ENCODE measurements at regions not wholly inside any gene's neighbourhood (a gene's known extent, or its start where the extent isn't known, plus 50 kb on each side); places are given as distances from the start of the nearest gene placed in this dataset.

DNA sequence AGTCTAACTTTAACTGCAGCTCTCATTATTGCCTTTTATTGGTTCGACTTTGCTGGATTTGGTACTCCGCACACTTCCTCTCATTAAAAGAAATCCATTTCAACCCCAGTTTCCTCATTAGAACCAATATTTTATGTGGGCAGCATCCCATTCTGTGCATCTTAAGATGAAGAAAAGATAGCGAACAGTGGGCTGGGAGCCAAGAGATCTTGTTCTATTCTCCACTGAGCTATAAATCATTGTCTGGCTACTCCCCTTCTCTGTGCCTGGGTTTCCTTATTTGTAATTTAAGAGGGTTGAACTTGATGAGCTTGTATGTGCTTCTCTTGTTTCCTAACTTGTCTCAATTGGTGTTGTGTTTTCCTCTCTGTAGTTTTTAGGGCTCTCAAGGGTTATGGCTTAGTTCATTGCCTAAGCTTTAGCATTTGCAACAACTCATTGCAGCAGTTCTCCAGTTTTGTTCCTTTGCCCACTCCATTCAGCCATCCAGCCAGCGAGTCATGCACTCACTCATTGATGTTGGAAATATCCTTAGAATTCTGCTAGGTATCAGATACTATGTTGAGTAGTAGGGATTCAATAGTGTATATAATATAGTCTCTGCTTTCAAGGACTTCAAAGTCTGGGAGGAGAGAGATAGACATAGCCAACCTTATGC, 273.3 kb upstream of the TNC start:
- no peak for ATAC-seq (ENCODE audit: low FRiP score in 2 of 2)

DNA sequence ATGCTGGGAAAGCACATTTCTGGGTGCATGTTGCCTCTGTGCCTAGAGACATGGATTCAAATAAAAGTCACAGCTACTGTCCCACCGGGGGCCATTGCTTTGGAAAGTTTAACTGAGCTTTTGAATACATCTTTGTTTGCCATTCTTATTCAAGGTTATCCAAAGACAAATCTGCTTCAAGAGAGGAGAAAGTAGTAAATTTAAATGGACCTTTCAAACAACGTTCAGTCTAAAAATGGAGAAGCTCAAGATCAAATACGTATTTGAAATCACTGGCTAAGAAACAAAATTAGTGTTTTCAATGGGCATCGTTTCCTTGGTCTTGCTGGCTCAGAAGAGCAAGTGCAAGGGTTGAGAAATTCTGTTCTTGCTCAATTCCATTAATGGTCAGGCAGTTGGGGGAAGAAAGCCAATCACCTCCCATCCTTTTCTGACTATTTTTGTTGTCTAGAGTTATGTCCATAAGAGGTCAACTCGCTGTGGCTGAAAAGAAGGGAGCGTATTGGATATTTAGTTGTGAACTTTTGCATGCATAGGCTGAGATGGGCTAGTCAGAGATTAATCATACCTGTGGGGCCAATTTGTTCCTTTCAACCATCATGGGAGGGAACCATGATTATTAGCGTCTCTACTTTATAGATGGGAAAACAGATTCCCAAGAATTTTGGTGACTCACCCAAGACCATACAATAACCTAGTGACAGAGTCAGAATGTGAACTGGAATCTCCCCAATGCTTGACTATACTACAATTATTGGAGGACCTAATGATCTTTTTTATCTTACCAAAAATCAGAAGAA, 276.2 kb upstream of the TNC start:
- no peaks in the 10 kb centered on the region for H3K36me3 ChIP-seq
- TF ChIP-seq POLR2A (IDR thresholded peaks at IDR 0.05), result no peak
- WGBS, 2 donors, result 80 to 83% methylated on average over 7 of the region's 7 CpGs
- H3K27me3 ChIP-seq, result no peaks in the 10 kb centered on the region
- DNase-seq (no peak), ATAC-seq (ENCODE audit: low FRiP score in 2 of 2) (no peak)
- no peak overlapping the region for H3K27ac ChIP-seq
- H3K9me3 ChIP-seq, result no peaks in the 10 kb centered on the region
- peaks cover 0 to 8% (median 2%) of the 10 kb centered on the region in 4 donors for H3K4me1 ChIP-seq
- no peak overlapping the region for H3K4me3 ChIP-seq

More for the DNA sequence above, 273.3 kb upstream of the TNC start:
- H3K4me1 ChIP-seq, result peaks cover 0 to 8% (median 0%) of the 10 kb centered on the region in 4 donors
- no peaks in the 10 kb centered on the region for H3K27me3 ChIP-seq
- 75% methylated on average over 4 of the region's 4 CpGs for whole genome bisulfite sequencing, 2 donors
- H3K36me3 ChIP-seq, result no peaks in the 10 kb centered on the region
- no peaks in the 10 kb centered on the region for H3K9me3 ChIP-seq
- H3K27ac ChIP-seq, result no peak overlapping the region
- TF ChIP-seq POLR2AphosphoS5 (IDR thresholded peaks at IDR 0.05), result no peak
- TF ChIP-seq EP300 (IDR thresholded peaks at IDR 0.05), result no peak
- TF ChIP-seq POLR2A (IDR thresholded peaks at IDR 0.05), result no peak
- TF ChIP-seq, protein P1, sequence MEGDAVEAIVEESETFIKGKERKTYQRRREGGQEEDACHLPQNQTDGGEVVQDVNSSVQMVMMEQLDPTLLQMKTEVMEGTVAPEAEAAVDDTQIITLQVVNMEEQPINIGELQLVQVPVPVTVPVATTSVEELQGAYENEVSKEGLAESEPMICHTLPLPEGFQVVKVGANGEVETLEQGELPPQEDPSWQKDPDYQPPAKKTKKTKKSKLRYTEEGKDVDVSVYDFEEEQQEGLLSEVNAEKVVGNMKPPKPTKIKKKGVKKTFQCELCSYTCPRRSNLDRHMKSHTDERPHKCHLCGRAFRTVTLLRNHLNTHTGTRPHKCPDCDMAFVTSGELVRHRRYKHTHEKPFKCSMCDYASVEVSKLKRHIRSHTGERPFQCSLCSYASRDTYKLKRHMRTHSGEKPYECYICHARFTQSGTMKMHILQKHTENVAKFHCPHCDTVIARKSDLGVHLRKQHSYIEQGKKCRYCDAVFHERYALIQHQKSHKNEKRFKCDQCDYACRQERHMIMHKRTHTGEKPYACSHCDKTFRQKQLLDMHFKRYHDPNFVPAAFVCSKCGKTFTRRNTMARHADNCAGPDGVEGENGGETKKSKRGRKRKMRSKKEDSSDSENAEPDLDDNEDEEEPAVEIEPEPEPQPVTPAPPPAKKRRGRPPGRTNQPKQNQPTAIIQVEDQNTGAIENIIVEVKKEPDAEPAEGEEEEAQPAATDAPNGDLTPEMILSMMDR (IDR thresholded peaks at IDR 0.05), result no peak
- no peak overlapping the region for H3K4me3 ChIP-seq
- no peak for DNase-seq

DNA sequence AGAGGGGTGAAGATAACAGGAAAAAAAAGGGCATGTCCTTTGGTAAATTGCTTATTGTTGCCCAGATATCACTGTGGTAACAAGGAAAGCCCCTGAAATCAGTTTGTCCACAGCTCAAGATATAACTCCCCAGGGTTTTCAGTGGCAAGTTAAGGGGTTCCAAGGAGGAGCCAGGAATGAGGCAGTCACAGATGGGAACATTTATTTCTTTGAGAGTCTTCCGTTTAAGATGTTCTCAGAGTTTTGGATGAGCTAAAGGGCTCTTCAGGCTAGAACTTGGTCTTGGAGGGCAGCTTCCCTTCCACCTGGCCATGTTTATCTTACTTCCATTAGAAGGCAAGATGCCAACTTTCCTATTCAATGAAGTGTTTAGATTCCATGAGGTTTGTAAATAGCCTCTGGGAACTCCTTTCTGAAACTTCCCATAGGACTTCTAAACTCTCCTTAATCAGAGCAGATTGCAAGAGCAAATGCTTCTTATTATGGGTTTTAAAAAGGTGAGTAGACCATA, 277.6 kb upstream of the TNC start:
- Histone ChIP-seq H3K4me1 (peaks cover 0 to 8% (median 2%) of the 10 kb centered on the region in 4 donors), H3K27me3 (no peaks in the 10 kb centered on the region), H3K4me3 (no peak overlapping the region), H3K27ac (no peak overlapping the region), H3K9me3 (no peaks in the 10 kb centered on the region), H3K36me3 (no peaks in the 10 kb centered on the region)
- TF ChIP-seq, protein P1 (IDR thresholded peaks at IDR 0.05), result no peak
- TF ChIP-seq POLR2A (IDR thresholded peaks at IDR 0.05), result no peak
- TF ChIP-seq POLR2AphosphoS5 (IDR thresholded peaks at IDR 0.05), result no peak
- TF ChIP-seq EP300 (IDR thresholded peaks at IDR 0.05), result no peak
- WGBS, 2 donors, result 33 to 38% methylated on average over 1 of the region's 1 CpG
- DNase-seq (no peak), ATAC-seq (ENCODE audit: low FRiP score in 2 of 2) (no peak)

DNA sequence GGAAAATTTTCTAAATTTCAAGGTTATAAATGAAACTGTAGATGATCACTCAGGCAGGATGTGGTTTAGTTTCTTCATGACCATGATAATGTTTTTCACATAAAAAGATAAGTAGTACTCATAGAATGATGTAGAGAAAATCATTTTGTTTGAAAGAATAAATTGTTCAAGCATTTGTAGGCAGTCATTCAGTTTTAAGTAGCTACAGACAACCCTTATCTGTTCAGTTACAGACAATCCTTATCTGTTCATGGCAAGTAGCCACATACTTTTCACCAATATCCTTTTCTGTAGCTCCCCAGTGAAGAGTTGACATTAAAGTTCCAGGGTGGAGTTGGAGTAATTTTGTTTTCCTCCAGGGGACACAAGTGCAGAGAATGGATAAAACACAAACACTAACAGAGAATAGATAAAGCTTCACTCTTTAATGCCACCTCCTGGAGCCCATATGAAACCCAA, 278.1 kb upstream of the TNC start:
- ATAC-seq (ENCODE audit: low FRiP score in 2 of 2), result no peak
- TF ChIP-seq EP300 (IDR thresholded peaks at IDR 0.05) (no peak), POLR2AphosphoS5 (IDR thresholded peaks at IDR 0.05) (no peak), POLR2A (IDR thresholded peaks at IDR 0.05) (no peak)
- TF ChIP-seq, protein P1 (IDR thresholded peaks at IDR 0.05), result no peak

DNA sequence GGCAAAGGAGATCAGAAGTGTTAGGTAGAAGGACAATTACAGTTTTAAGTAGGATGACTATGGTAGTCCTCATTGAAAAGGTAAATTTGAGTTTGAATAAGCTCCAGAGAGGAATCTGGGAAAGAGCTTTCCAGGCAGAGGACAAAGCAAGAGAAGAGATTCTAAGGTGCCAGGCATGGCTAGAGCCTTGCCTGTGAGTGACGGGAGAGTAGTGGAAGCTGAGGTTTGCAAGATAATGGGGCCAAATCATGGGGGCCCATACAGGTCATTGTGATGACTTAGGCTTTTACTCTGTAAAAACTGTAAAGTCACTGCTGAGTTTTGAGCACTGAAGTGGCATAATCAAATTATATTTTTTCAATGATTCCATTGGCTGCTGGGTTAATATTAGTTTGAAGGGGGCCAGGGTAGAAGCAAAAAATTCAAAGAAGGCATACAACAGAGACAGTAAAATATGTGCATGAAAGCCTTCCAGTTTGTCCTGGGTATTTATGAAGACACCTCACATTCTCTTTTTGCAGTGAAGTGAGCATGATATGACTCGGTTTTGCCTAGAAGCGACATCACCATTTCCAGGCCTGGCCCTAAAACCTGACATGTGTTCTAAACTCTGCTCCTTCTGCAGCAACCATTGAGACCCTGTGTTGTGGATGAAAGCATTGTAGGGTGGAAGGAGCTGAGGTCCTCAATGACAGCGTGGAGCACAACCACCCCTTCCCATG, 279.8 kb upstream of the TNC start:
- no peaks in the 10 kb centered on the region for H3K9me3 ChIP-seq
- DNase-seq, result no peak
- H3K4me3 ChIP-seq, result no peak overlapping the region
- H3K27ac ChIP-seq, result no peak overlapping the region
- no peak for TF ChIP-seq POLR2AphosphoS5 (IDR thresholded peaks at IDR 0.05)
- TF ChIP-seq, protein P1 (IDR thresholded peaks at IDR 0.05), result no peak
- no peak for TF ChIP-seq EP300 (IDR thresholded peaks at IDR 0.05)
- TF ChIP-seq POLR2A (IDR thresholded peaks at IDR 0.05), result no peak
- 89 to 93% methylated on average over 4 of the region's 4 CpGs for WGBS, 2 donors
- H3K36me3 ChIP-seq, result no peaks in the 10 kb centered on the region
- H3K4me1 ChIP-seq, result peaks cover 0 to 8% (median 2%) of the 10 kb centered on the region in 4 donors
- no peak for ATAC-seq (ENCODE audit: low FRiP score in 2 of 2)
- H3K27me3 ChIP-seq, result no peaks in the 10 kb centered on the region

More for the DNA sequence above, 278.1 kb upstream of the TNC start:
- peaks cover 0 to 8% (median 2%) of the 10 kb centered on the region in 4 donors for H3K4me1 ChIP-seq
- H3K27me3 ChIP-seq, result no peaks in the 10 kb centered on the region
- H3K9me3 ChIP-seq, result no peaks in the 10 kb centered on the region
- no peak overlapping the region for H3K4me3 ChIP-seq
- DNase-seq, result no peak
- H3K36me3 ChIP-seq, result no peaks in the 10 kb centered on the region
- H3K27ac ChIP-seq, result no peak overlapping the region

Measured in upper lobe of left lung (tissue), 6 donors.